Heart left ventricle (tissue), 13 donors: ENCODE measurements at regions not wholly inside any gene's neighbourhood (a gene's known extent, or its start where the extent isn't known, plus 50 kb on each side); places are given as distances from the start of the nearest gene placed in this dataset.

Experiments used
- POLR2A ChIP-seq, 2 donors: fragments of 450-650 bp; IDR thresholded peaks; one replicate each; pipeline ENCODE4 v1.6.1; 2017; ENCODE audit warnings: antibody characterized with exemption in 2 of 2, mild to moderate bottlenecking in 2 of 2, moderate library complexity in 2 of 2
- TF ChIP-seq, protein P1 (sequence below), 12 donors: fragments of 200-600 bp; sonication (generic) in 4 of 12; IDR thresholded peaks; one replicate each; pipeline versions ENCODE4 v1.5.0 to v1.8.0; 2018 to 2022; ENCODE audit warnings: antibody characterized with exemption in 12 of 12, mild to moderate bottlenecking in 5 of 12
- donor health status: ischemic (EF 13 %, LVEDD 7.1; RV severe dilation, severe dysfunction).
- donor health status: DM: no; HTN: yes; CAD: no.
- donor health status: DM: no; HTN: no; CAD: no.
- donor health status: ischemic (EF 25% LVEDD 6.9; RV normal size, moderate dysfunction).
- donor health status: ischemic (EF 25% LVEDD 5.7; RV mildly dilated, moderate dysfunction).
- donor health status: ischemic (EF 35%, LVEDD 5.7; RV mildly dilated, moderate dysfunction).
- donor health status: nonischemic (EF 11% LVEDD 7.7; RV severe dilation, severe dysfunction).
- donor health status: DM: yes; HTN: yes; CAD: no.
- donor health status: PGD.
- donor health status: ischemic (EF 29% LVEDD 5.4; RV normal size, mild dysfunction).
- donor health status: nonischemic (EF 23%, LVEDD 6.1; RV moderate dilation, normal function).

DNA sequence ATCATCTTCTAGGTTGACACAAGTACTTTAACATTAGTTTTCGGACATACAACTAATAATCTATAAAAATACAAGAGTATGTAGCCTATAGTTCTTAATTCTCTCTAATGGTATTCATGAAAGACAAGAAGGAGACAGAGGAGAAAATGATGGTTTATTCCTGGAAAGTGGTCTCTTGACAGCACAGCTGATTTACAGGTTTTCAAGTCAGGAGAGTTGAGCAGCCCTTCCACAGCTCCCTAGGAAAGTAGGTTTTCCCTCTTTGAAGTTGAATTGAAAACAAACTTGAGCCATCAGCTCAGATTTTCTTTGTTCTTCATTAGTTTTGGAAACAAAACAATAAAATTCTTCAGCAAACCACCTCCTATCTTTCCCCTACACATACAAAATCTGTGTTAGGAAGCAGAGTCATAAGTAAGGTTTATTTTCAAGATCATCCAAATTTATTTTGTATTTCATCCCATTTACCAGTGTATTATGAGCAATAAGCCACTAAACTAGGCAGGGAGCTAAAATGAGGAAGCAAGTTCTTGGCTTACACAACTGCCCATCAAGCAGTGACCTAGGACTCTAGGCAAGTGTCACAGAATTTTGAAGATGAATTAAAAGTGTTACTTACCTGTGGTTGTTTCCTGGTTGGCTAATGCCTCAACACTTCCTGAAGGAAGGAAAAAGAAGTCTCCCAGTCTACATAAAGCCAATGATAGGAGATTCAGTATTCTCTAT lies 357.0 kb downstream of the BCAT1 start:
- no peak for TF ChIP-seq POLR2A (IDR thresholded peaks at IDR 0.05)
- TF ChIP-seq, protein P1, sequence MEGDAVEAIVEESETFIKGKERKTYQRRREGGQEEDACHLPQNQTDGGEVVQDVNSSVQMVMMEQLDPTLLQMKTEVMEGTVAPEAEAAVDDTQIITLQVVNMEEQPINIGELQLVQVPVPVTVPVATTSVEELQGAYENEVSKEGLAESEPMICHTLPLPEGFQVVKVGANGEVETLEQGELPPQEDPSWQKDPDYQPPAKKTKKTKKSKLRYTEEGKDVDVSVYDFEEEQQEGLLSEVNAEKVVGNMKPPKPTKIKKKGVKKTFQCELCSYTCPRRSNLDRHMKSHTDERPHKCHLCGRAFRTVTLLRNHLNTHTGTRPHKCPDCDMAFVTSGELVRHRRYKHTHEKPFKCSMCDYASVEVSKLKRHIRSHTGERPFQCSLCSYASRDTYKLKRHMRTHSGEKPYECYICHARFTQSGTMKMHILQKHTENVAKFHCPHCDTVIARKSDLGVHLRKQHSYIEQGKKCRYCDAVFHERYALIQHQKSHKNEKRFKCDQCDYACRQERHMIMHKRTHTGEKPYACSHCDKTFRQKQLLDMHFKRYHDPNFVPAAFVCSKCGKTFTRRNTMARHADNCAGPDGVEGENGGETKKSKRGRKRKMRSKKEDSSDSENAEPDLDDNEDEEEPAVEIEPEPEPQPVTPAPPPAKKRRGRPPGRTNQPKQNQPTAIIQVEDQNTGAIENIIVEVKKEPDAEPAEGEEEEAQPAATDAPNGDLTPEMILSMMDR (IDR thresholded peaks at IDR 0.05): no peak
